Liver (tissue), 8 donors: ENCODE measurements at regions not wholly inside any gene's neighbourhood (a gene's known extent, or its start where the extent isn't known, plus 50 kb on each side); places are given as distances from the start of the nearest gene placed in this dataset.

Source experiments
- DNase-seq: peaks from one replicate; pipeline ENCODE4 v3.0.0-alpha.2; 2017; ENCODE audit warnings: low spot score
- H3K27ac ChIP-seq, 2 donors: one replicate each; pipeline ENCODE4 v1.7.0; 2013; ENCODE audit warnings: inconsistent platforms in 2 of 2, low read length in 2 of 2, control low read depth in 1 of 2, low read depth in 1 of 2, mild to moderate bottlenecking in 1 of 2
- H3K27me3 ChIP-seq, 4 donors: one replicate each; pipeline versions ENCODE4 v1.6.1 to v1.7.0; 2013; ENCODE audit warnings: low read length in 3 of 4, inconsistent platforms in 1 of 4, mild to moderate bottlenecking in 1 of 4, moderate library complexity in 1 of 4; ENCODE audit not compliant: control insufficient read depth in 4 of 4, insufficient read depth in 4 of 4
- H3K36me3 ChIP-seq, 4 donors: one replicate each; pipeline versions ENCODE4 v1.6.1 to v1.7.0; 2013; ENCODE audit warnings: low read length in 3 of 4, mild to moderate bottlenecking in 3 of 4, low read depth in 1 of 4, moderate library complexity in 1 of 4; ENCODE audit not compliant: control insufficient read depth in 4 of 4, insufficient read depth in 3 of 4
- H3K4me1 ChIP-seq, 4 donors: one replicate each; pipeline versions ENCODE4 v1.6.1 to v1.7.0; 2013; ENCODE audit warnings: low read length in 3 of 4, mild to moderate bottlenecking in 3 of 4, moderate library complexity in 1 of 4; ENCODE audit not compliant: control insufficient read depth in 4 of 4, insufficient read depth in 4 of 4
- H3K4me3 ChIP-seq, 3 donors: one replicate each; pipeline versions ENCODE4 v1.6.1 to v1.7.0; 2013; ENCODE audit warnings: low read length in 3 of 3, control low read depth in 1 of 3, low read depth in 1 of 3, mild to moderate bottlenecking in 1 of 3
- H3K9ac ChIP-seq, 2 donors: one replicate each; pipeline ENCODE4 v1.7.0; 2013; ENCODE audit warnings: low read length in 2 of 2, mild to moderate bottlenecking in 2 of 2, moderate library complexity in 2 of 2, control low read depth in 1 of 2, low read depth in 1 of 2
- H3K9me3 ChIP-seq, 4 donors: one replicate each; pipeline versions ENCODE4 v1.6.1 to v1.7.0; 2013; ENCODE audit warnings: low read length in 3 of 4; ENCODE audit not compliant: control insufficient read depth in 4 of 4
- CTCF ChIP-seq: fragments of 150-350 bp; IDR thresholded peaks from 2 replicates; pipeline ENCODE4 v1.5.1; 2017; ENCODE audit warnings: improper control_type of control experiment, low read depth, low read length; ENCODE audit not compliant: missing input control
- EGR1 ChIP-seq, 2 donors: IDR thresholded peaks; 2 replicates each; pipeline ENCODE4 v1.6.1; 2016 to 2018; ENCODE audit warnings: antibody characterized with exemption in 2 of 2, low read depth in 2 of 2
- FOXA1 ChIP-seq: IDR thresholded peaks from 2 replicates; pipeline ENCODE4 v1.6.1; 2016; ENCODE audit warnings: antibody characterized with exemption
- FOXA2 ChIP-seq: IDR thresholded peaks from 2 replicates; pipeline ENCODE4 v1.6.1; 2016; ENCODE audit warnings: antibody characterized with exemption
- GABPA ChIP-seq, 2 donors: IDR thresholded peaks in 1 of 2; conservative IDR thresholded peaks in 1 of 2; 2 replicates each; pipeline ENCODE4 v1.6.1; 2016; ENCODE audit warnings: antibody characterized with exemption in 2 of 2, mild to moderate bottlenecking in 1 of 2, moderate library complexity in 1 of 2
- HNF4A ChIP-seq, 2 donors: conservative IDR thresholded peaks; 2 replicates each; pipeline ENCODE4 v1.6.1; 2016; ENCODE audit warnings: antibody characterized with exemption in 2 of 2, mild to moderate bottlenecking in 2 of 2
- HNF4G ChIP-seq: IDR thresholded peaks from 2 replicates; pipeline ENCODE4 v1.6.1; 2016; ENCODE audit warnings: antibody characterized with exemption
- JUND ChIP-seq, 2 donors: IDR thresholded peaks; 2 replicates each; pipeline ENCODE4 v1.6.1; 2016; ENCODE audit warnings: antibody characterized with exemption in 2 of 2
- MAX ChIP-seq: IDR thresholded peaks from 2 replicates; pipeline ENCODE4 v1.6.1; 2016; ENCODE audit warnings: antibody characterized with exemption
- NR2F2 ChIP-seq: IDR thresholded peaks from 2 replicates; pipeline ENCODE4 v1.6.1; 2016; ENCODE audit warnings: antibody characterized with exemption
- RAD21 ChIP-seq, 2 donors: IDR thresholded peaks; 2 replicates each; pipeline ENCODE4 v1.6.1; 2016; ENCODE audit warnings: antibody characterized with exemption in 2 of 2, mild to moderate bottlenecking in 2 of 2
- REST ChIP-seq: IDR thresholded peaks from 2 replicates; pipeline ENCODE4 v1.6.1; 2016; ENCODE audit warnings: antibody characterized with exemption, mild to moderate bottlenecking
- RXRA ChIP-seq, 2 donors: IDR thresholded peaks; 2 replicates each; pipeline ENCODE4 v1.6.1; 2017 to 2018; ENCODE audit warnings: antibody characterized with exemption in 2 of 2, mild to moderate bottlenecking in 1 of 2
- SP1 ChIP-seq: IDR thresholded peaks from 2 replicates; pipeline ENCODE4 v1.6.1; 2018; ENCODE audit warnings: antibody characterized with exemption, mild to moderate bottlenecking
- TAF1 ChIP-seq: conservative IDR thresholded peaks from 2 replicates; pipeline ENCODE4 v1.6.1; 2016; ENCODE audit warnings: antibody characterized with exemption, mild to moderate bottlenecking
- YY1 ChIP-seq: IDR thresholded peaks from 2 replicates; pipeline ENCODE4 v1.6.1; 2016; ENCODE audit warnings: antibody characterized with exemption, mild to moderate bottlenecking
- WGBS: extraction: QIAGEN DNeasy Blood & Tissue Kit; methylation state at CpG from one replicate; pipeline ENCODE4 v1.1.7; 2013; 5-methylcytosine and 5-hydroxymethylcytosine counted together
- TF ChIP-seq, protein P1 (sequence below): IDR thresholded peaks from 2 replicates; pipeline ENCODE4 v1.6.1; 2016; ENCODE audit warnings: antibody characterized with exemption
- TF ChIP-seq, protein P2 (sequence below): IDR thresholded peaks from 2 replicates; pipeline ENCODE4 v1.6.1; 2016; ENCODE audit warnings: antibody characterized with exemption
- donor health status: healthy.
- donor health status: healthy.
- donor health status: healthy.
- donor health status: healthy.
- donor health status: healthy.

DNA sequence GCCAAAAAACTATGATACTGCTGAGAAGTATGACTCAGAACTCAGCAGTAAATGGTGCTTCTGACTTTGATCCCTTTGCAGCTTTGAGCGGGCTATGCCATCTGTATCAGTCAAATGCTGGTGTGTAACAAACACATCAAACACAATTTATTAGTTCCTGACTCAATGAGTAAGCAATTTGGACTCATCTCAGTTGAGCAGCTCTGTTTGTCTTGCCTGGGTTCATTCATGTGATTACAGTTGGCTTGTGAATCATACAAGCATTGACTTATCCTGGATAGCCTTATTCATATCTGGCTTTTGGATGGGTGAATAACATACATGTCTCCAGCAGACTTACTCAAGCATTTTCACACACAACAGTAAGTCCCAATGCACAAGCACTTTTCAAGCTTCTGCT is 858.8 kb downstream of the METTL15 start (continued):
- TF ChIP-seq REST: no peak
- no peak for TF ChIP-seq TAF1

- peaks cover 0 to 4% (median 0%) of the 10 kb centered on the region in 4 donors for H3K27me3 ChIP-seq
- DNase-seq: no peak
These were observed 857.6 kb downstream of the METTL15 start for GRCh38 chr11:28965819-28966218.

More at GRCh38 chr11:28965819-28966218, 857.6 kb downstream of the METTL15 start:
- TF ChIP-seq FOXA2 (no peak), FOXA1 (no peak), MAX (no peak), JUND (IDR thresholded peaks at IDR 0.05) (no peak), RXRA (IDR thresholded peaks at IDR 0.05) (no peak), NR2F2 (no peak), EGR1 (IDR thresholded peaks at IDR 0.05; ENCODE audit: low read depth in 2 of 2) (no peak), REST (no peak), TAF1 (no peak), SP1 (no peak), RAD21 (IDR thresholded peaks at IDR 0.05) (no peak), GABPA (IDR thresholded peaks at IDR 0.05 in 1 of 2, conservative IDR thresholded peaks at IDR 0.05 in 1 of 2) (no peak), HNF4G (no peak), CTCF (no peak), YY1 (no peak), HNF4A (conservative IDR thresholded peaks at IDR 0.05) (no peak)
- TF ChIP-seq, protein P1, sequence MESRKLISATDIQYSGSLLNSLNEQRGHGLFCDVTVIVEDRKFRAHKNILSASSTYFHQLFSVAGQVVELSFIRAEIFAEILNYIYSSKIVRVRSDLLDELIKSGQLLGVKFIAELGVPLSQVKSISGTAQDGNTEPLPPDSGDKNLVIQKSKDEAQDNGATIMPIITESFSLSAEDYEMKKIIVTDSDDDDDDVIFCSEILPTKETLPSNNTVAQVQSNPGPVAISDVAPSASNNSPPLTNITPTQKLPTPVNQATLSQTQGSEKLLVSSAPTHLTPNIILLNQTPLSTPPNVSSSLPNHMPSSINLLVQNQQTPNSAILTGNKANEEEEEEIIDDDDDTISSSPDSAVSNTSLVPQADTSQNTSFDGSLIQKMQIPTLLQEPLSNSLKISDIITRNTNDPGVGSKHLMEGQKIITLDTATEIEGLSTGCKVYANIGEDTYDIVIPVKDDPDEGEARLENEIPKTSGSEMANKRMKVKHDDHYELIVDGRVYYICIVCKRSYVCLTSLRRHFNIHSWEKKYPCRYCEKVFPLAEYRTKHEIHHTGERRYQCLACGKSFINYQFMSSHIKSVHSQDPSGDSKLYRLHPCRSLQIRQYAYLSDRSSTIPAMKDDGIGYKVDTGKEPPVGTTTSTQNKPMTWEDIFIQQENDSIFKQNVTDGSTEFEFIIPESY: no peak
- TF ChIP-seq, protein P2, sequence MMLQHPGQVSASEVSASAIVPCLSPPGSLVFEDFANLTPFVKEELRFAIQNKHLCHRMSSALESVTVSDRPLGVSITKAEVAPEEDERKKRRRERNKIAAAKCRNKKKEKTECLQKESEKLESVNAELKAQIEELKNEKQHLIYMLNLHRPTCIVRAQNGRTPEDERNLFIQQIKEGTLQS: no peak
- Histone ChIP-seq H3K4me1 (no peaks in the 10 kb centered on the region), H3K4me3 (no peak overlapping the region), H3K9ac (no peak overlapping the region), H3K9me3 (no peaks in the 10 kb centered on the region), H3K27ac (no peak overlapping the region), H3K36me3 (no peaks in the 10 kb centered on the region)
- WGBS: 81% methylated on average over 1 of the region's 1 CpG
